Osteoblast (primary cell): ENCODE measurements at regions not wholly inside any gene's neighbourhood (a gene's known extent, or its start where the extent isn't known, plus 50 kb on each side); places are given as distances from the start of the nearest gene placed in this dataset.

ENCODE experiments used
- DNase-seq: peaks from one replicate; pipeline ENCODE4 v3.0.0; 2011; ENCODE audit warnings: low spot score, mixed read lengths; ENCODE audit not compliant: insufficient read length; ENCODE audit errors: missing footprints
- H2AFZ ChIP-seq: 2 replicates; pipeline ENCODE4 v1.6.0; 2011; ENCODE audit warnings: mild to moderate bottlenecking, low read length
- H3K27ac ChIP-seq: 2 replicates; pipeline ENCODE4 v1.5.1; 2011; ENCODE audit warnings: mild to moderate bottlenecking, low read depth, low read length, moderate library complexity
- H3K27me3 ChIP-seq: 2 replicates; pipeline ENCODE4 v1.6.0; 2012; ENCODE audit warnings: mild to moderate bottlenecking, control low read depth, inconsistent platforms, low read length, moderate library complexity; ENCODE audit not compliant: insufficient read depth
- H3K36me3 ChIP-seq: 2 replicates; pipeline ENCODE4 v1.5.1; 2011; ENCODE audit warnings: mild to moderate bottlenecking, low read length, control low read depth, moderate library complexity; ENCODE audit not compliant: insufficient read depth
- H3K4me1 ChIP-seq: 2 replicates; pipeline ENCODE4 v1.5.1; 2011; ENCODE audit warnings: mild to moderate bottlenecking, low read length, control low read depth, moderate library complexity; ENCODE audit not compliant: insufficient read depth
- H3K4me2 ChIP-seq: 2 replicates; pipeline ENCODE4 v1.6.0; 2011; ENCODE audit warnings: mild to moderate bottlenecking, low read length; ENCODE audit not compliant: insufficient read depth
- H3K4me3 ChIP-seq: fragments of 200-600 bp; sonication (generic); 3 replicates; pipeline ENCODE4 v1.5.1; 2012; ENCODE audit warnings: mild to moderate bottlenecking, low read length, inconsistent platforms; ENCODE audit not compliant: insufficient read depth
- H3K79me2 ChIP-seq: 2 replicates; pipeline ENCODE4 v1.6.0; 2012; ENCODE audit warnings: mild to moderate bottlenecking, low read length, control low read depth, inconsistent platforms; ENCODE audit not compliant: insufficient read depth
- H3K9me3 ChIP-seq: 2 replicates; pipeline ENCODE4 v1.5.1; 2011; ENCODE audit warnings: low read depth, low read length, control low read depth
- H4K20me1 ChIP-seq: 2 replicates; pipeline ENCODE4 v1.6.0; 2012; ENCODE audit warnings: mild to moderate bottlenecking, low read length, control low read depth; ENCODE audit not compliant: insufficient read depth
- TF ChIP-seq, protein P1 (sequence below): IDR thresholded peaks from 2 replicates; pipeline ENCODE4 v1.5.1; 2011; ENCODE audit warnings: mild to moderate bottlenecking, low read depth, low read length, moderate library complexity; ENCODE audit errors: extremely low read depth

- H2AFZ ChIP-seq, result no peak overlapping the region
- TF ChIP-seq, protein P1, sequence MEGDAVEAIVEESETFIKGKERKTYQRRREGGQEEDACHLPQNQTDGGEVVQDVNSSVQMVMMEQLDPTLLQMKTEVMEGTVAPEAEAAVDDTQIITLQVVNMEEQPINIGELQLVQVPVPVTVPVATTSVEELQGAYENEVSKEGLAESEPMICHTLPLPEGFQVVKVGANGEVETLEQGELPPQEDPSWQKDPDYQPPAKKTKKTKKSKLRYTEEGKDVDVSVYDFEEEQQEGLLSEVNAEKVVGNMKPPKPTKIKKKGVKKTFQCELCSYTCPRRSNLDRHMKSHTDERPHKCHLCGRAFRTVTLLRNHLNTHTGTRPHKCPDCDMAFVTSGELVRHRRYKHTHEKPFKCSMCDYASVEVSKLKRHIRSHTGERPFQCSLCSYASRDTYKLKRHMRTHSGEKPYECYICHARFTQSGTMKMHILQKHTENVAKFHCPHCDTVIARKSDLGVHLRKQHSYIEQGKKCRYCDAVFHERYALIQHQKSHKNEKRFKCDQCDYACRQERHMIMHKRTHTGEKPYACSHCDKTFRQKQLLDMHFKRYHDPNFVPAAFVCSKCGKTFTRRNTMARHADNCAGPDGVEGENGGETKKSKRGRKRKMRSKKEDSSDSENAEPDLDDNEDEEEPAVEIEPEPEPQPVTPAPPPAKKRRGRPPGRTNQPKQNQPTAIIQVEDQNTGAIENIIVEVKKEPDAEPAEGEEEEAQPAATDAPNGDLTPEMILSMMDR, result no peak
Observed at GRCh38 chr7:8314566-8314965, 52.6 kb upstream of the ICA1 start.

GRCh38 chr7:8319115-8319514, 57.1 kb upstream of the ICA1 start:
- TF ChIP-seq, protein P1, result no peak
- H3K27ac ChIP-seq, result no peak overlapping the region

More at GRCh38 chr7:8314566-8314965, 52.6 kb upstream of the ICA1 start:
- Histone ChIP-seq H3K27ac (no peak overlapping the region), H3K27me3 (no peaks in the 10 kb centered on the region), H3K36me3 (no peaks in the 10 kb centered on the region), H4K20me1 (no peaks in the 10 kb centered on the region), H3K9me3 (no peaks in the 10 kb centered on the region), H3K4me3 (no peak overlapping the region), H3K4me1 (no peaks in the 10 kb centered on the region), H3K4me2 (no peak overlapping the region), H3K79me2 (no peaks in the 10 kb centered on the region)
- DNase-seq, result no peak

DNA sequence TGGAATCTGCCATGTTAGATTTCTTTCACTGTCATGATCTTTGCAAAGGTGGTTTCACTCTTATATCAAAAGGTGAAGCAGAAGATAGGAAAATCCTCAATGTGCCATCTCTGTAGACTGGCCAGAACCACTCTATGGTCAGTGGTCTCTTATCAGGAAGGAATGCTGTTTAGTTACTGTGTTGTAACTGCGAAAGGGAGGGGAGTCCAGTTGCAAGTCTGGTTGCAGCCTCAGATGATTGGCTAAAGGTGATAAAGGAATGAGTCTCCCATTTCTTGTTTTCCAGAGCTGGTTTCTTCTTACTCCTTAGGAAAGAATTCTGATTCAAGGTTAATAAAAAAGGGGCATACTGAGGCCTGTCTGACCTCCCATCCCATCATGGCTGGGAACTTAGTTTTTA, 58.2 kb upstream of the ICA1 start:
- Histone ChIP-seq H3K4me2 (no peak overlapping the region), H3K27ac (no peak overlapping the region), H2AFZ (no peak overlapping the region), H3K9me3 (no peaks in the 10 kb centered on the region), H3K4me1 (no peaks in the 10 kb centered on the region), H4K20me1 (no peaks in the 10 kb centered on the region), H3K36me3 (no peaks in the 10 kb centered on the region), H3K79me2 (no peaks in the 10 kb centered on the region), H3K4me3 (no peak overlapping the region), H3K27me3 (no peaks in the 10 kb centered on the region)
- no peak for DNase-seq
- TF ChIP-seq, protein P1, result no peak

More at GRCh38 chr7:8319115-8319514, 57.1 kb upstream of the ICA1 start:
- DNase-seq, result no peak
- H3K36me3 ChIP-seq, result no peaks in the 10 kb centered on the region
- H3K4me1 ChIP-seq, result no peaks in the 10 kb centered on the region
- H3K4me2 ChIP-seq, result no peak overlapping the region
- no peaks in the 10 kb centered on the region for H3K27me3 ChIP-seq
- H3K9me3 ChIP-seq, result no peaks in the 10 kb centered on the region
- H4K20me1 ChIP-seq, result no peaks in the 10 kb centered on the region
- no peaks in the 10 kb centered on the region for H3K79me2 ChIP-seq
- H2AFZ ChIP-seq, result no peak overlapping the region
- no peak overlapping the region for H3K4me3 ChIP-seq

GRCh38 chr7:8321312-8321711, 59.3 kb upstream of the ICA1 start:
- no peaks in the 10 kb centered on the region for H3K27me3 ChIP-seq
- no peaks in the 10 kb centered on the region for H3K79me2 ChIP-seq
- no peak overlapping the region for H2AFZ ChIP-seq
- no peak for DNase-seq
- no peaks in the 10 kb centered on the region for H3K4me1 ChIP-seq
- no peaks in the 10 kb centered on the region for H3K9me3 ChIP-seq
- H4K20me1 ChIP-seq, result no peaks in the 10 kb centered on the region
- H3K4me3 ChIP-seq, result no peak overlapping the region
- H3K36me3 ChIP-seq, result no peaks in the 10 kb centered on the region
- H3K27ac ChIP-seq, result no peak overlapping the region
- no peak overlapping the region for H3K4me2 ChIP-seq
- TF ChIP-seq, protein P1, result no peak
